Epithelial cell of proximal tubule (primary cell): ENCODE measurements at regions not wholly inside any gene's neighbourhood (a gene's known extent, or its start where the extent isn't known, plus 50 kb on each side); places are given as distances from the start of the nearest gene placed in this dataset.

ENCODE experiments used
- DNase-seq: peaks from one replicate; pipeline ENCODE4 v3.0.0-alpha.2; 2011; ENCODE audit warnings: low read depth
- H3K4me3 ChIP-seq: 2 replicates; pipeline ENCODE4 v1.5.1; 2011; ENCODE audit warnings: low read depth, mild to moderate bottlenecking, low read length
- TF ChIP-seq, protein P1 (sequence below): conservative IDR thresholded peaks from 2 replicates; pipeline ENCODE4 v1.5.1; 2012; ENCODE audit warnings: low read depth, mild to moderate bottlenecking, low read length

DNA sequence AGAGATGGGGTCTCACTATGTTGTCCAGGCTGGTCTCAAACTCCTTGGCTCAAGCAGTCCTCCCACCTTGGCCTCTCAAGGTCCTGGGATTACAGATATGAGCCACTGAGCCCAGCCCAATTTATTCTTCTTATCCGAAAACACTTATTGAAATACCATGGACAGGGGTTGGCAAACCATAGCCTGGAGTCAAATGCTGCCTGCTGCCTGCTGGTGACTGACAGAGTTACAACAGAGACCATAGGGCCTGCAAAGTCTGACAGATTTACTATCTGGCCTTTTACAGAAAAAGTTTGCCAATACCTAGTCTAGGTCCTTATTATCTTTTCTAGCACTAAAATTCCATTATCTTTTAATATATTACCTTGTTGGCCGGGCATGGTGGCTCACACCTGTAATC is 87.1 kb upstream of the ZNF281 start:
- H3K4me3 ChIP-seq = no peak overlapping the region
- DNase-seq = no peak
- TF ChIP-seq, protein P1, sequence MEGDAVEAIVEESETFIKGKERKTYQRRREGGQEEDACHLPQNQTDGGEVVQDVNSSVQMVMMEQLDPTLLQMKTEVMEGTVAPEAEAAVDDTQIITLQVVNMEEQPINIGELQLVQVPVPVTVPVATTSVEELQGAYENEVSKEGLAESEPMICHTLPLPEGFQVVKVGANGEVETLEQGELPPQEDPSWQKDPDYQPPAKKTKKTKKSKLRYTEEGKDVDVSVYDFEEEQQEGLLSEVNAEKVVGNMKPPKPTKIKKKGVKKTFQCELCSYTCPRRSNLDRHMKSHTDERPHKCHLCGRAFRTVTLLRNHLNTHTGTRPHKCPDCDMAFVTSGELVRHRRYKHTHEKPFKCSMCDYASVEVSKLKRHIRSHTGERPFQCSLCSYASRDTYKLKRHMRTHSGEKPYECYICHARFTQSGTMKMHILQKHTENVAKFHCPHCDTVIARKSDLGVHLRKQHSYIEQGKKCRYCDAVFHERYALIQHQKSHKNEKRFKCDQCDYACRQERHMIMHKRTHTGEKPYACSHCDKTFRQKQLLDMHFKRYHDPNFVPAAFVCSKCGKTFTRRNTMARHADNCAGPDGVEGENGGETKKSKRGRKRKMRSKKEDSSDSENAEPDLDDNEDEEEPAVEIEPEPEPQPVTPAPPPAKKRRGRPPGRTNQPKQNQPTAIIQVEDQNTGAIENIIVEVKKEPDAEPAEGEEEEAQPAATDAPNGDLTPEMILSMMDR = peak; percentile 12

DNA sequence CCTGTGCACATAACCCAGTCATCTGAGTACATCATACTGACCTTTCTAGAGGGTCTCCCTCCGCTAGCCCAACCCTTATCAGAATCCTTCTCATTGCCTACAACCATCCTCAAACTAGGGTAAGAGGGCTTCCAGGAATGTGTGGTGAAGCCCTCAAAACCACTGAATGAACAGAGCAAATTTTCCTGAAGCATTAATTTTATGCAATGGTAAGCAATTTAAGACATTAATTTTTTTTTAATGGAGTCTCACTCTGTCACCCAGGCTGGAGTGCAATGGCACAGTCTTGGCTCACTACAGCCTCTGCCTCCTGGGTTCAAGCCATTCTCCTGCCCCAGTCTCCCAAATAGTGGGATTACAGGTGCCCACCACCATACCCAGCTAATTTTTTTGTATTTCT is 86.1 kb upstream of the ZNF281 start:
- no peak overlapping the region for H3K4me3 ChIP-seq
- TF ChIP-seq, protein P1 = no peak

DNA sequence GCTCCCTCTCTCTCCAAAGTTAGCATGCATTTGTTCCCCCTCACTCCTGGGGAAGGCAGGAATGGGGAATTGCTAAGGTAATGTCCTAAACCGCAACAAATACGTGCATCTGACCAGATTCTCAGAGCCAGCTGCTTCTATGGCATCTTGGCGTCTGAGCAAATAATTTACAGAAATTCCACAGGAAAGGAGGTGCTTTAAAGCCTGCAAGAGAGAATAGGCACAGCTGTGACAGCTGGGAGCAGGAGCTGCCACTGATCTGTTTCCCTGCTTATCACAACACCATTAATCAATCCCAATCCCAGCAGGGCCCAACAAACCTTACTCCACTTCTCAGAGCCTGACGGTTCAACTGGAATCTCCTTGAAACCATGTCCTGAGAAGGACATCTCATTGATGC is 83.5 kb upstream of the ZNF281 start:
- TF ChIP-seq, protein P1 = no peak
- H3K4me3 ChIP-seq = no peak overlapping the region
- DNase-seq = no peak

More for the DNA sequence above, 86.1 kb upstream of the ZNF281 start:
- no peak for DNase-seq

DNA sequence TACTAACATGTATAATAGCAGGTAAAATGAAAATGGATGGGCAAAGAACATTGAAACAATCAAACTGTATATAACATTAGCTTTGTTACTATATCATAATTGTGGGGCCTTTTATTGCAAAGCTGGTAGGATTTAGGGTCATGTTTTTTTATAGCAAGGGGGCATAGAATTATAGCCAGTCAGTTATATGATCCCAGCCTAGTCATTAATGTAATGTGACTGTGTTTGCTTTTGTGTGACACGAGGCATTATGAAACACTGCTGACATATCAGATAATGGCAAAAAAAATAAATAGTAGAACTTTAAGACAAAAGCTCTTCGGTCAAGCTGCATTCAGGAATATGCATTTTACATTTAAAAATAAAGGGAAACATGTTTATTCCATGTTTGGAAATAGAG is 81.3 kb upstream of the ZNF281 start:
- TF ChIP-seq, protein P1 = no peak
- no peak for DNase-seq
- no peak overlapping the region for H3K4me3 ChIP-seq

DNA sequence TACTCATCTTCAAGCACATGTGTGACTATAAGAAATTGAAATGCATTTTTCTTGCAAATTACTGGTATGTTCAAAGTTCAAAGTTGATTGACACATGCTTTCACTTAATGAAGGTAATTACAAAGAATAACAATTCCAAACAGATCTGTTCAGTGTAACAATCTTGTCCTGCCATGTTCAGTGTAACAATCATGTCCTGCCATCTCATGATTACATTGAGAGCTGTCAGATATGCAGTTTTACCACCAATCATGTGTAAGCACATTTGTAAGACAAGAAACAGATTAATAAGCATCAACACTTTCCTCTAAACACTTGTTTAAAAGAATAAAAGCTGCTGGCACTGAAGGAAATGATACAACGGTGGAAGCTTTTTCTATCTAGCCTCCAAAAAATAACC is 80.3 kb upstream of the ZNF281 start:
- TF ChIP-seq, protein P1 = no peak
- DNase-seq = no peak
- H3K4me3 ChIP-seq = no peak overlapping the region

DNA sequence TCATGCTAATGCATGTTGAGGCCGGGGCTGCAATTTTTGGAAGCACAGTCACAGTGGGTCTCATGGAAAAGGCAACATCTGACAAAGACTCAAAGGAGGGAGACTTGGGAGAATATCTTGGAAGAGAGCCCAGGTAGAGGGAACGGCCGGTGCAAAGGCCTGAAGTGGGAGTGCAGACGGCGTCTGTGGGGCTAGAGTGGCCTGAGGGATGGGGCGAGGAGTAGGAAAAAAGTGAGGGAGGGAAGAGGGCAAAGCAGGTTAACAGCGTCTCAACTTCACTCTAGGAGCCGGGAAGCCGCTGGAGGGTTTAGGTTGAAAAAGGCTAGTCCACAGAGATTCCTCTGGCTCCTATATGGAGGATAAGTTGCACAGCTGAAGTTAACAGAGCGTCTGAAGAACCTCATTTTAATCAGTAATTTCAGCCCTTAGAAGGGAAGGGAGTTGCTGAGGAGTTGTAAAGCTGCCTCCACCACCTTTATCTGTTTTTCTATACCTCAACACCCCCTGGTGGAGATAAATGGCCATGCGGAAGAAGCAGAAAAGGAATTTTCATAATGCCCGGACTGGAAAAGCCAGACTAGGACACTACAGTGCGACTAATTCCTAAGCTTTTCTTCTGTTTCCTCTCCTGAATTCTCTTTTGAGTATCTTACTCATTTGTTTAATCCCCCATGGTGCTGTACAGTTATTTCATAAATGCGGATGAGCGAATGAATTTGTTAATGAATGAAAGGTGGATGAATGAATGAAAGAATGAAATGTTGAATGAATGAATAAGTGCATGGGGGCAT is 78.7 kb upstream of the ZNF281 start:
- TF ChIP-seq, protein P1 = peak; percentile 89
- H3K4me3 ChIP-seq = peak overlapping the region; percentile 11
- peak; percentile 63 for DNase-seq

DNA sequence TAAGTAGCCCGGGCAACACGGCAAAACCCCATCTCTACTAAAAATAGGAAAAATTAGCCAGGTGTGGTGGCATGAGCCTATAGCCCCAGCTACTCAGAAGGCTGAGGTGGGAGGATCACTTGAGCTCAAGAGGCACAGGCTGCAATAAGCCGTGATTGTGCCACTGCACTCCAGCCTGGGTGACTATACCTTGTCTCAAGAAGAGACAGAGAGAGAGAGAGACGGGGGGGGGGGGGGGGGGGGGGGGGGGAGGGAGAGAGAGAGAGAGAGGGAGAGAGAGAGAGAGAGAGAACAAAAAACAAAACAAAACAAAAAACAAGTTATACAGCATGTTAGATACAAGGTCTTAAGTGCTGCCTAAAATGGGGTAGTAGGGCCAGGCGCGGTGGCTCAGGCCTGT is 77.8 kb upstream of the ZNF281 start:
- no peak for DNase-seq
- H3K4me3 ChIP-seq = no peak overlapping the region
- TF ChIP-seq, protein P1 = no peak
